HG03575 (cell line): ENCODE measurements at regions not wholly inside any gene's neighbourhood (a gene's known extent, or its start where the extent isn't known, plus 50 kb on each side); places are given as distances from the start of the nearest gene placed in this dataset.
"Not testable (repeated sequence)": the region's sequence is repeated elsewhere in the genome, so short reads cannot be mapped to it uniquely, and the experiment has no call there.

Experiments
- ATAC-seq: cut with Tn5 transposase; IDR thresholded peaks from one replicate; pipeline ENCODE4 v1.9.1; 2021; ENCODE audit not compliant: unreplicated experiment, insufficient number of reproducible peaks, low FRiP score; ENCODE audit errors: extremely low read depth

- no peak for ATAC-seq
Observed at GRCh38 chr13:39928261-39928660, 272.8 kb downstream of the COG6 start.

- no peak for ATAC-seq
Observed at GRCh38 chr13:39929583-39929982, 274.1 kb downstream of the COG6 start.

GRCh38 chr13:39930060-39930459 lies 274.6 kb downstream of the COG6 start:
- ATAC-seq = no peak

GRCh38 chr13:39930544-39931444 lies 275.3 kb downstream of the COG6 start:
- ATAC-seq = no peak

- no peak for ATAC-seq
Observed at GRCh38 chr13:39931505-39931904, 276.0 kb downstream of the COG6 start.

GRCh38 chr13:39932514-39932913 lies 277.1 kb downstream of the COG6 start:
- not testable (repeated sequence) for ATAC-seq

GRCh38 chr13:39935155-39935554 lies 279.7 kb downstream of the COG6 start:
- no peak for ATAC-seq

- ATAC-seq = no peak
Observed at GRCh38 chr13:39938596-39938995, 283.1 kb downstream of the COG6 start.

- no peak for ATAC-seq
Observed at GRCh38 chr13:39941236-39941635, 285.8 kb downstream of the COG6 start.

GRCh38 chr13:39941911-39942551 lies 286.6 kb downstream of the COG6 start:
- no peak for ATAC-seq

GRCh38 chr13:39942552-39943273 lies 287.3 kb downstream of the COG6 start:
- ATAC-seq = no peak

- ATAC-seq = no peak
Observed at GRCh38 chr13:39943711-39944110, 288.2 kb downstream of the COG6 start.

GRCh38 chr13:39945226-39945625 lies 289.8 kb downstream of the COG6 start:
- no peak for ATAC-seq

- ATAC-seq = no peak
Observed at GRCh38 chr13:39946769-39947168, 291.3 kb downstream of the COG6 start.

GRCh38 chr13:39951301-39951700 lies 295.8 kb downstream of the COG6 start:
- ATAC-seq = no peak

GRCh38 chr13:39952249-39953233 lies 297.1 kb downstream of the COG6 start:
- no peak for ATAC-seq

- ATAC-seq = no peak
Observed at GRCh38 chr13:39954476-39954875, 299.0 kb downstream of the COG6 start.

- peak; percentile 9 for ATAC-seq
Observed at GRCh38 chr13:39955560-39955959, 300.1 kb downstream of the COG6 start.

GRCh38 chr13:39956036-39956435 lies 300.6 kb downstream of the COG6 start:
- peak; percentile 60 for ATAC-seq
